ENCODE measurements at regions not wholly inside any gene's neighbourhood (a gene's known extent, or its start where the extent isn't known, plus 50 kb on each side); places are given as distances from the start of the nearest gene placed in this dataset.
A peak's percentile ranks its signal among the peaks of the same experiment; 100 is the strongest.
"Not testable (repeated sequence)": the region's sequence is repeated elsewhere in the genome, so short reads cannot be mapped to it uniquely, and the experiment has no call there.

DNA sequence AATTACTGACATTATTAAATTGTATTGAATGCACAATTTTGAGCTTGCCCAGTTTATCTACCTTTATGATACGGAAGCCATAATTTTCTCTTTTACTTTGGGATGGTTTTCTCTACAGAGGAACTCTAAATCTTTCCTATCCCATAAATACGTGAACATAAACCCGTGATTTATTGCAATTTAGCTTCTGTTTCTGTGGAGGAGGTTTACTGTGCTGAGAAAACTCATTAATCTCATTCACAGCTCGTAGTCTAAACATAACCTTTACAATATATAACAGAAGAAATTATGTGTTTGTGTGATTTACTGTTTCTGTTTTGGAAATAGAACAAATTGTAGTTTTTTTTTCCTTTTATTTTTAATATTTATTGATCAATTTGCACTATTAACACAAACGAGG is 207.1 kb upstream of the PCDH9 start:
- ATAC-seq (no peak), DNase-seq (ENCODE audit: low spot score) (no peak)

DNA sequence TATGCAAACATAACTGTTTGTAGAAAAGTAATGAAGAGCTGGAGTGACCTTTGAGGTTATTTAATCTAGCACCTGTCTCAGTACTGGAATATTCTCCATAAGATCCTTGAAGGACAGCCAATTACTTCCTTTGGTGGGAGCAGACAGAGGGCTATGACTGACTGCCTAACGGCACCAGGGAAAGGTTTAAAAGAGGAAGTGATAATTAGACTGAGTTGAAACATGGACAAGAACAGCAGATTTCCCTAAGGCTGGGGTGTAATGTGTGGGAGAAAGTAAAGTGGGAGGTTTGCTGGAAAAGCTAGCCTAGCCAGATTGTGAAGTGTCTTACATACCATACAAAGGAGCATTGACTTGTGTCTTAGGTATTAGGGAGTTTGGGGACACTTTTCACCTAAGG is 191.3 kb upstream of the PCDH9 start:
- DNase-seq (ENCODE audit: low spot score) (no peak), ATAC-seq (no peak)

DNA sequence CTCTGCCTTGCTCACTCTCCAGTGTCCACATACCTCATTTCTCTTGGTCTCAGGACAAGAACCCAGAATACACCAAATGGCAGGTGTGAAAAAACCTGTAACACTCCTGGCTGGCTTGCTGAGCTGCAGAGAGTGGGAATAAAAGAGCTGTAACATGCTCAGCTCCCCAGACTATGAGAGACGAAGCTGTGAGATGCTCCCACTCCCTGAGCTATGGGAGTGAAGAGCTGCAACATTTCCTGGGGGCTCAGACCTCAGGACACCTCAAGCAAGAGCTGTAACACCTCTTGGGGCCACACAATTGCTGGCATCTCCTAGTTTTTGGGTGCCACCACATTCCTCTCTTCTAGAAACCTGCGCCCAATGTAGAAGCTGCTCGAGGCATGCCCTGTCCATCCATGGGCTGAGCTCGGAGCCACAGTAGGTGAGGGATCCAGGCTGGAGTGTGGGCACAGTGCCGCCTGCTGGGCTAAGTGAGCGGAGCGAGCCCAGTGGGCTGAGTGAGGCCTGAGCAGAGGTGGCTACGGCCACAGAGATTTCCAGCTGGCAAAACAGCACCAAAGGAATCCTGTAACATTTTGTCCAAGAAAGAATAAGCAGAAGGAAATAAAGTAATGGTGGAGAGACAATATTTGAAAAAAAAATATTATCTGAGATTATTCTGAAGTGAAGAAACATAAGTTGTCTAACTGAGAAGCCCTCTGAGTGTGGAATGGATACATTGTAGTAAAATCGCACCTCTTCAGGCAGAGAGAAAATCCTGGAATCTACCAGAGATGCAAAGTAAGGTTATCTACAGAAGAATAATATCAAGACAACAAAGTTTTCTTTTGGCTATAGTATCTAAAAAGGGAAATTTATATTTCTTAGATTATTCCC is 186.2 kb upstream of the PCDH9 start:
- ATAC-seq (peak; percentile 99), DNase-seq (ENCODE audit: low spot score) (peak; percentile 52)

DNA sequence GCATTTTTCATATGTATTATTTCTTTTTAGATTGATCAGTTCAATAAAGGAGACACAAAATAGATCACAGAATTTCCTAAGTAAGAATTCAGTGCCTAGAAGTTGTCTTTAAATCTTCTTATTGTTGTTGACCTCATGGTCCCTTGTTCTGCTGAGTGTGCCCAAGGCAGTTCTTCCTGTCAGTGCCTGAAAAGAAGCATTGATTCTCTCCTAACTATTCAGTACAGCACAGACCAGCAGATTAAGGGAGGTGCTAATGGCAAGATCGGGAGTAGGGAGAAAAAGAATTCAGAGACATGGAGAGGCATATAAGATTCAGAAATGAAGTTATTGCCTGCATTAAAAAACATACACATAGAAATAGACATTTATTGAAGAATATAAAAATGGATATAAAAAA is 180.5 kb upstream of the PCDH9 start:
- no peak for ATAC-seq
- DNase-seq (ENCODE audit: low spot score): no peak

DNA sequence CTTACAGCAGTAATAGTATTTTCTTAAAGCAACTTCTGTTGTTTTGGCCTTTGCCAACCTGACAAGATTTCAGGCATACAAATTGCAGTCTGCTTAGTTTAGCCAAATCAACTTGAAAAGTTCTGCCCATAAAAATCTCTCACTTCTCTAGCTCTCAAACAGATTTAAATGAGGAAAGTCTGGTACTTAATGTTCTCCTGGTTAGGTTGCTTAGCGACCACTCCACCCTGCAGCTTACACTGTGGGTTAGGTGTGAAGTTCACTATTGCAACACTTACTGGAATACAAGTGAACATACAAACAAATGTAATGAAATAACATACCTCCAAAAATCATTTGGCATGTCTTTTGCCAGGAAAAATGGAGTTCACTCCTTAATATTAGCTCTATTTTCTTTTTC is 178.7 kb upstream of the PCDH9 start:
- DNase-seq (ENCODE audit: low spot score): no peak
- peak; percentile 86 for ATAC-seq

DNA sequence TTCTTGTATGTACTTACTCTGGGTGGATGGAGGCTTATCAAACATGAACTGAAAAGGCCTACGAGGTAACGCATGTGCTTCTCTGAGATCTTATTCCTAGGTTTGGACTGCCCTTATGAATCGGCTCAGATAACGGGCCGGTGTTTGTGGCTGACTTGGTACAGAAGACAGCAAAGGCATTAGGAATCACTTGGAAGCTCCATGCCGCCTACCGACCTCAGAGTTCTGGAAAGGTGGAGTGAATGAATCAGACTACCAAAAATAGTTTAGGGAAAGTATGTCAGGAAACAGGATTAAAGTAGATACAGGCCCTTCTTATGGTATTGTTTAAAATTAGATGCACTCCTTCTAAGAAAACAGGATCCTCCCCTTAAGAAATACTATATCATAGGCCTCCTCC is 172.4 kb upstream of the PCDH9 start:
- no peak for DNase-seq (ENCODE audit: low spot score)
- ATAC-seq: no peak

DNA sequence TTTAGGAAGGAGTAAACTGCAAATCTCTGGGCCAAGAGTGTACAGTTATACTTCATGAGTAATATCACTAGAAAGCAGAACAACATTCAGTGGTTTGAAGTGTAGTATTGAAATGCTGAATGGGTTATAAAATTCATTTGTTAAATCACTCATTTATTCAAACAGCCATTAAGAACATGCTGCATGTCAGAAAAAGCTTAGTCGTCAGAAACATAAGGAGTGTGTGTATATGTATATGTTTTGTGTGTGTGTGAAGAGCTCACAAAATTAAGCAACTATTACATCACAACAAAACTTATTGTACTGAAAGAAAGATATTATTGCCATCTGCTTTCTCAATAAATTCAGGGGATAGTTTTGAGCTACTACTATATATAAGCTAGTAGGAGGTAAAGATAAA is 165.4 kb upstream of the PCDH9 start:
- no peak for ATAC-seq
- DNase-seq (ENCODE audit: low spot score): no peak

DNA sequence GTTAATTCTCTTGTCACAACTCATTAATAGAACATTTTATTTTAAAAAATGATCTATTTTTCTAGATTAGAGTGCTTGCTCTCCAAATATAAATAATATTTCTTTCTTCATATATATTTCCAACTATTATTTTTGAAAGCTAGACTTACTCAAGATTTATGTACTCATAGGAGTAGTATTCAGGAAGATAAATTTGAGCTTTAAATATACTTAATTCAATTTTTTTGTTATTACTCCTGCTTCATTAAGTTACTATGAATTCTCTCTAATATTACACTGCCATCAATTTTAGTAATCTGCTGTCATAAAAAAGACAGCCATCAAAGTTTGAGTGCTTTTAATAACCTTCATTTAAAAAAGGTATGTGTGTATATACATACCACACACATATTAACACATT is 161.9 kb upstream of the PCDH9 start:
- ATAC-seq (no peak), DNase-seq (ENCODE audit: low spot score) (no peak)

DNA sequence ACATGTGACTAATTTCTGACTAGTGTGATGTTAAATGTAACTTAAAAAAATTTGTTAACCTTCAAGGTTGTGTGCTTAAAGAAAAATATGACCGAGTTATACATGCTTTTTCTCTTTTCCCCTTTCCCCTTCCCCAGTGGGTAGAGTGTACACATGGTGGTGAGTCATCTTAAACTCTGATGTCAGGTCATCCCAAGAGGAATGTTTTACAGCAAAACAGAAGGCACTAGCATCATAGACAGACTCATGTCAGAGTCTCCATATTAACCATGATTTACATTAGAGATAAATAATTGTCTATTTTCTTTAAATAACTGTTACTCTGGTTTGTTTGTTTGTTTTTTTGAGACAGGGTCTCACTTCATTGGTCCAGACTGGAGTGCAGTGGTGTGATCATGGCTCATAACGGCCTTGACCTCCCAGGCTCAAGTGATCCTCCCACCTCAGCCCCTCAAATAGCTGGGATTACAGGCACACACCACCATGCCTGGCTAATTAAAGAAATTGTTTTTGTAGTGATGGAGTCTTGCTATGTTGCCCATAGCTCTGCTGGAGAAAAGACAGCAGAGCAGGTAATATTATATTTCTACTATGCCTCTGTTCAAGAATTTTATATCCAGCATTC is 160.4 kb upstream of the PCDH9 start:
- DNase-seq (ENCODE audit: low spot score) (no peak), ATAC-seq (no peak)

DNA sequence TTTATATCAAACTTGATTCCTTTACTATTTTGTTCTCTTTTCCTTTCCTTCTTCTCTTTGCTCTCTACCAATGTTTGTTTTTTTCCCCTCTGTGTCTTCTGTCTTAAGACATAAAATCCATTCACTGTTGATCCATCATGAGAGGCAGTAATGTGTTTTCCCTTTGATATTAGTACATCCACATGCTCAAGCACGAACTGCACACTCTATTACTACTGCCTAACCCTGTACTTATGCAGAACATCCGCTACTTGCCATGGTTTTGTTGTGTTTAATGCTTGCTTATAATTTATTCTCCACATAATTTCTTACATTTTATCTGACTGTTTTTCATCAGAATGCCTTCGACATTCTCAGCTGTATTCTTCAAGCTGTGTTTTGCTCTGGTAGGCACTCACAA is 159.0 kb upstream of the PCDH9 start:
- DNase-seq (ENCODE audit: low spot score) (no peak), ATAC-seq (no peak)

DNA sequence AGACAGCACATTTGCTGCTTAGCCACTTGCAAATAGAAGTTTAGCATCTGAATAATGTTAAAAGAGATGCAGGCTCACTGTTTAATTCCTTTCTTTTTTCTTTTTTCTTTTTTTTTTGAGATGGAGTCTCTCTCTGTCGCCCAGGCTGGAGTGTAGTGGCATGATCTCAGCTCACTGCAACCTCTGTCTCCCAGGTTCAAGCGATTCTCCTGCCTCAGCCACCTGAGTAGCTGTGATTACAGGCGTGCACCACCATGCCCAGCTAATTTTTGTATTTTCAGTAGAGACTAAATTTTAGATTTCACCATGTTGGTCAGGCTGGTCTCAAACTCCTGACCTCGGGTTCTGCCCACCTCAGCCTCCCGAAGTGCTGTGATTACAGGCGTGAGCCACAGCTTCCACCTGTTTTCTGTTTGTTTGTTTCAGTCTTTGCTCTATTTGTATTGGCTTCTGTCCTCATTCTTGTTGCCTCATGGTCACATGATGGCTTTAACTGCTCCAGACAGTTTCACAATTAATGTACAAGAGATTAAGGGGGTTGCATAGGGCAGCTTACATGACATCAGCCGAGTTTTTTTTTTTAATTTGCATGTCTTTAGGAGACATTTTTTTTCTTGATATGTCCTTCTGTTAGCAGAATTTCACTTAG is 153.1 kb upstream of the PCDH9 start:
- ATAC-seq: peak; percentile 87
- DNase-seq (ENCODE audit: low spot score): not testable (repeated sequence)

DNA sequence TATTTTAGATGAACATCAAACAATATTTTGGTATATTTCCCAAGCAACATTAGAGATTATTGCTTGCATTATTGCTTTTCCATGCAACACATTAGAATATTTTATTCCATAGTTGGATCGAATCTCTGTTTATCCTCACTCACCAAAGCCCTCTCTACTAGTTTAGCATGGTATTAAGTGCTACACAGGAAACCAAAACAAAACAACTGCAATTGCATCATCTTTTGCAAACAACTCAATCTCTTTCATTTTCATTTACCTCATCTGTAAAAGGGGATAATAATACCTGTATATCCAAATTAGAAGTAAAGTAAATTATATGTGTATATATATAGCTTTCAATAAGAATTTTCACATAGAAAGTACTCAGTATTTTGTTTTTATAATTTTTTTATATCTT is 147.8 kb upstream of the PCDH9 start:
- DNase-seq (ENCODE audit: low spot score) (no peak), ATAC-seq (no peak)

DNA sequence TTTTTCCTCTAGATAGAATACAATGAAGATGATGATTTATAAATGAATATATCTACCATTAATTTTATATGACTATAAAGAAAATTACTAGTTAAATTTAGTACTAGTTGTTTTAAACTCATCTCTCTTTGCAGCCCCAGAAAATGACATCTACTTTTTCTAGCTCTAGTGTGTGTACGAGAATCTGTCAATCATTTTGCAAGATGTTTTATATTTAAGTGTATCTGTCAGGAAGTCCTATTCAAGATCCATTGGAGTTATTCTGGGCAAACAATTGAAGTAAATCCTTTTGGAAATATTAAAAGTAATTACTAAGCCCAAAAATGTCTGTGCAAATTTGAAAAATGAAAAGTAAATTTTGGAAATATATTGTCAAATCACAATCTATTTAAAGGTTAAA is 144.3 kb upstream of the PCDH9 start:
- no peak for ATAC-seq
- no peak for DNase-seq (ENCODE audit: low spot score)

DNA sequence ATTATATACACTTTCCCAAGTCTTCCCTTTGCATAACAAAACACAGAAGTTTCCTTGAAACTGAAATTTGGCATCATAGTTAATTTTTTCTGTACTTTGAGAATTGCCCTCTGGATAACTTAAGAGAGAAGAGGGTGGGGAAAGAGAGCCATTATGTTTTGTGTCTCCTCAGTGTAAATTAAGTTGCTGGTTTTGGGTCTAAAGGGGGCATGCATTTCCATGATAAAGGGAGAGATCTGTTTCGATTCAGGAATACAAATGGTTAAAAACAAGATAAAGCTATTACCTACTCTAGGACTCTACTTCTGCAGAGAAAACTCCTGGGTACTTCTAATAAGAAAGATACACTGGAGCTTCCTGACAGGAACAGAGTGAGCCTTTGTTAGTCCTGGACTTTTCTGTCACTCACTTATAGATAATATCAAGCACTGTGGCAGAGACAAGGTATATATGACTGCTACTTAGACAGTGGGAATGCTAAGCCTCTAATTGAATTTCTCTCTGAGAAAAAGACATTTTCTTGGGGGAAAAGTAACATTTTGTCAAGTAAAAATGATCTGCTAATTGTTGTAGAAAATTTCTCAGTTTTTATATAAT is 142.8 kb upstream of the PCDH9 start:
- ATAC-seq (no peak), DNase-seq (ENCODE audit: low spot score) (no peak)

DNA sequence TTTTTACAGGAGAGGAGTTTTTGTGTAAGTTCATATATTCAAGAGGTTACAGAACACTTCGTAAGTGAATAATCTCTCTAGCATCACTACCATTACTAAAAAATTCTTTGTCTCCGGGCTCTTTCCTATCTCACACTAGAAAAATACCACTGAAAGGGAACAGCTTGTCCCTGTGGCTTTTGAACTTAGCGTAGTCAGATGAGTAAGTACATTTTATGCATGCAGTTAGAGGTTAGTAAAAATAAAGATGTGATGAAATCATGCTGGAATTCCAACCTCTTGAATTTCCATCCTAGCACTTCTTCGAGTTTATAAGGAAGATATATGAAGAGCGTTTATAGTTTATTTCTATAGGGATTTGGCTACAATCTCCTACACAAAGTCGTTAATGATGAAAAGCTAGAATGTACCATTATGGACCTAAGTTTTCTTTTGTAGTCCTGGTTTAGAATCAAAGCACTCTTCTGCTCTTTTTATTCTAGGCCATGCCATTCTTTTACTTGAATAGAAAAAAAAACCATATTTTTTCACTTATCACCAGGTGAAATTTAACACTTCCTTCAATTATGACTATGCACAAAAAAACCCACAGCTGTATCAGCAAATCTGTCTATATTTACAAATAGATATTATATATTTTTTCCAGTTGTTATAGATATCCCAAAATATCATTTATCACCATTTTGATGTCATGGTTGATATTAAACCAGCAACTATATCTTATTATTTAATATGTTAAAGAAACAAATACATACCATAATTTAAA is 139.9 kb upstream of the PCDH9 start:
- DNase-seq (ENCODE audit: low spot score) (no peak), ATAC-seq (no peak)

DNA sequence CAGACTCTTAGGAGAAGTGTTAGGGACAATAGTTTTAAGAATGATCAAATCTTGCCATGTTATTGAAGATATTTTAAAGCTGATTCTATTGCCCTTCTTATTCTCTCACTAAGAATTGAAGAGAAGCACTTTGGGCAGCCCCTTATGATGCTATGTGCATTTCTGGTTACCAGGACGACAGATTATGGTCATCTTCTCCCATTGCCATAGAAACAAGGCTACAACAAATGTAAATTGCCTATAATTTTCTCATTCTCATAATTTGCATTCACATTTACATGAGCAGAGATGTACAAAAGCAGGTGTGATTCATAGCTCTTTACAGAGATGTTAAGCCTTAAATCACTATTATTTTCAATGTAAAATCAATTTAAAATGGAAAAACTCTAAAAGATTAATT is 137.3 kb upstream of the PCDH9 start:
- DNase-seq (ENCODE audit: low spot score) (no peak), ATAC-seq (no peak)

DNA sequence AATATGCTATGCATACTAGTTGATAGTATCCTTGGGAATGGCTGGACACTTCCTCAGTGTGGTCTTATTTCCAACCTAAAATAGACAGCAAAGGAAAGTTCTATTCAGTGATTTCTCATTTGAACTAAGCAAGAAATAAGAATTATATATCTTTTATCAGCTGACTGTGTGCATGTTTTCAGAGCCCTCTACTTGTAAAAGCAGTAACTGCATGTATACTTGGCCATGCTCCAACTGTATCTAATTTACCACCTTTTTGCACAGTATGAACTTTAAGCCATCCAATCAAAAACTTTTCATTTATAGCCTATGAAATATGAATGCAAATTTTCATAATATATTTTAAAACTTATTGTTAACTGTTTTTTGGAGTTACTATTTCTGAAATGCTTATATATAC is 136.4 kb upstream of the PCDH9 start:
- ATAC-seq (no peak), DNase-seq (ENCODE audit: low spot score) (no peak)

DNA sequence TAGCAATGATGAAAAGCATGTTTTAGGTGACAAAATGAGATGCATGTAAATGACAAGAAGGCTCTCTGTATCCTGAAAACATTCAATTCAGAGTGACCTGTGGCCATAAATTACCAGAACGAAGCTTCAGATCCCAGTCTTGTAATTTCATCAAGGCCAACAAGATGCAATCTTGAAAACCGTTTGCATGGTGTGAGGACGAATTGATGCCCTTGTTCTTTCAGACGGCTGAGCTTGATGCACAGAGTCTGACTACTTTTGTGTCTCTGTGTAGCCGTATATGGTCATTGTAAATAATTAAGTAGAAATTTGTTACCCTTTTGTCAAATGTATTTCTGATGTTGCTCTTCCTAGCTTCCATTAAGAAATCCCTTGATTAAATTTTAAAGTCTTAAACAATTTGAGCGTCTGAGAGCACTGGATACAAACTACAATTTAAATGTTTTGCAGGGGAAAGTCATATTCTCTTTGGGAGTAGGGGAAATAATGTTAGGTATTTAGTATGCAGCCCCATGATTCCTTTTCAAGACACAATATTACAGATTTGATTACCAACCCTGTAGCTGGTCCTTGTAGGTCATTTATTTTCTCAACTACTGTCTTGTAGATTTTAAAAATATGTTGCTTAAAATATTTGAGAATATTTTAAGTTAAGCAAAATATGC is 125.8 kb upstream of the PCDH9 start:
- ATAC-seq: no peak
- no peak for DNase-seq (ENCODE audit: low spot score)

DNA sequence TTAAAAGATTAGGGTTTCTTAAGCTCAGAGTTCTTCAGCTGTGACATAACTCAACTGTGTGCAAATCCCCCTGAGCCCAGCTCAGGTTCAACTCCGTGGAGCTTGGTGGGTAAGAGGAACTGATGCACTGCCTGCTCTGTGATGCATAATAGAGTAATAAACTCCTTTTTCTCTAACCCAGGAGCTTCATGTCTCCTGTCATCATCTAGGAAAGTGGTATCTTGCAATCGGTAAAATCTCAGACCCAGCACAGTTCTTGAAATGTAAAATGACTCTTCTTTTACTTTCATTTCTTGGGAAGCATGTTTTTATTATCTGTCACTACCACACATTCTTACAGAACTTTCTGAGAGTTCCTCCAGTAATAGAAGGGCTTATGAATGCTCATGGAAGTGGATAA is 123.8 kb upstream of the PCDH9 start:
- ATAC-seq (no peak), DNase-seq (ENCODE audit: low spot score) (no peak)

DNA sequence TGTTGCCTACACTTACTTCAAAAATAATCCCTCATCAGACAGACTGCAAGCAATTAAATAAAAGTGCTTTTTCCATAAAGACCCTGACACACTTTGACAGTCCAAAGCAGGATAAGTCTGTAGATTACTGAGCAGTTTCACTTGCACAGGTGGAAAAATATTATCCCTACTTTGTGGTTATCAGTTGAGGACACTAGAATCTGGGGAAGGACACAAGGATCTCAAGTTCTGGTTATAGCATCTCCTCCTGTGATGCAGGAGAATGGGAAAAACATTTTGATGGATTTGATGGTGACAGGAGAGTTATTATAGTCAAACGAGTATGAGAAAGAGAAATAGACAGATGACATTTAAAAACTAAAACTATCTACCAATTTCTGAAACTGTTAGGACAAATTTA is 122.9 kb upstream of the PCDH9 start:
- DNase-seq (ENCODE audit: low spot score): no peak
- no peak for ATAC-seq

DNA sequence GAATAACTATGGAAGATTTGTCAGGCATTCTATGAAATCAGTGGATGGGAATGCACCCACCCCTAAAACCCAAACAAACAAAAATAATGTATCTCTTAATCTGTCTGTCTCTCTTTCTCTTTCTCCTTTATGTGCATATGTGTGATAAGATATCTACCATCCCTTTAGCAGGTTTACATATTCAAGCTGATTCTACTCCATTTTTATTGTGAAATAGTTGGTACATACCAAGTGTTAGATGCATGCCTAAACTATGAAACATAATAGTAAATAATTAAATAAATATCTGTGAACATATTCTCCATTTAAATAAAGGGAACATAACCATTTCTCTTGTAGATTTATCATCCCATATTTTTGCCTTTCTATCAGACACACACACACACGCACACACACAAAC is 121.8 kb upstream of the PCDH9 start:
- ATAC-seq: no peak
- DNase-seq (ENCODE audit: low spot score): no peak

Measured in left lobe of liver (tissue), 2 donors.